ENCODE measurements at regions not wholly inside any gene's neighbourhood (a gene's known extent, or its start where the extent isn't known, plus 50 kb on each side); places are given as distances from the start of the nearest gene placed in this dataset.

- TF ChIP-seq ZFX (IDR thresholded peaks at IDR 0.05), result no peak
- no peak for TF ChIP-seq CTCF (conservative IDR thresholded peaks at IDR 0.05)
- no peak overlapping the region for H3K27ac ChIP-seq
These were observed 54.7 kb upstream of the FOXF1 start for GRCh38 chr16:86455640-86456039.

GRCh38 chr16:86457501-86458148 is 52.7 kb upstream of the FOXF1 start:
- TF ChIP-seq CTCF (conservative IDR thresholded peaks at IDR 0.05) (no peak), ZFX (IDR thresholded peaks at IDR 0.05) (no peak)
- H3K27ac ChIP-seq, result no peak overlapping the region

GRCh38 chr16:86458149-86458777 is 52.1 kb upstream of the FOXF1 start:
- TF ChIP-seq CTCF (conservative IDR thresholded peaks at IDR 0.05), result no peak
- no peak for TF ChIP-seq ZFX (IDR thresholded peaks at IDR 0.05)
- H3K27ac ChIP-seq, result no peak overlapping the region

GRCh38 chr16:86459266-86459665 is 51.1 kb upstream of the FOXF1 start:
- H3K27ac ChIP-seq, result no peak overlapping the region
- TF ChIP-seq CTCF (conservative IDR thresholded peaks at IDR 0.05) (no peak), ZFX (IDR thresholded peaks at IDR 0.05) (no peak)

All from C4-2B (cell line).